ENCODE measurements at regions not wholly inside any gene's neighbourhood (a gene's known extent, or its start where the extent isn't known, plus 50 kb on each side); places are given as distances from the start of the nearest gene placed in this dataset.
"Not testable (repeated sequence)": the region's sequence is repeated elsewhere in the genome, so short reads cannot be mapped to it uniquely, and the experiment has no call there.

DNA sequence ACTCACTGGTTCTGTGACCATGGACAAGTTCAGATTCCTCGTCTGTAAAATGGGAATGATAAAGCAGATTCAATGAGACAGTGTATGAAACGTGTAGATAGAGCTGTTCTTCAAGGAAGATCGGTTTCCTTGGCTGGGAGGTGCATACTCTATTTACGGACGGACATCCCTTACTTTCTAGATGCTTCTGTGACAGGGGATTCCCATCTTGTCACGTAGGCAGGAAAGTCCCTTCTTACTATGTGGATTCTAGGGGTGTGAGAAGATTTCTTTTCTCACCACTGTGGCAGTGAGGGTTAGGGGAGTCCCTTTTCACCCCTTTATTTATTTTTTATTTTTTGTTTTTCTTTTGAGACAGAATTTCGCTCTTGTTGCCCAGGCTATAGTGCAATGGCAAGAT lies 180.9 kb upstream of the TBL1XR1 start:
- TF ChIP-seq, protein P1, sequence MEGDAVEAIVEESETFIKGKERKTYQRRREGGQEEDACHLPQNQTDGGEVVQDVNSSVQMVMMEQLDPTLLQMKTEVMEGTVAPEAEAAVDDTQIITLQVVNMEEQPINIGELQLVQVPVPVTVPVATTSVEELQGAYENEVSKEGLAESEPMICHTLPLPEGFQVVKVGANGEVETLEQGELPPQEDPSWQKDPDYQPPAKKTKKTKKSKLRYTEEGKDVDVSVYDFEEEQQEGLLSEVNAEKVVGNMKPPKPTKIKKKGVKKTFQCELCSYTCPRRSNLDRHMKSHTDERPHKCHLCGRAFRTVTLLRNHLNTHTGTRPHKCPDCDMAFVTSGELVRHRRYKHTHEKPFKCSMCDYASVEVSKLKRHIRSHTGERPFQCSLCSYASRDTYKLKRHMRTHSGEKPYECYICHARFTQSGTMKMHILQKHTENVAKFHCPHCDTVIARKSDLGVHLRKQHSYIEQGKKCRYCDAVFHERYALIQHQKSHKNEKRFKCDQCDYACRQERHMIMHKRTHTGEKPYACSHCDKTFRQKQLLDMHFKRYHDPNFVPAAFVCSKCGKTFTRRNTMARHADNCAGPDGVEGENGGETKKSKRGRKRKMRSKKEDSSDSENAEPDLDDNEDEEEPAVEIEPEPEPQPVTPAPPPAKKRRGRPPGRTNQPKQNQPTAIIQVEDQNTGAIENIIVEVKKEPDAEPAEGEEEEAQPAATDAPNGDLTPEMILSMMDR (IDR thresholded peaks at IDR 0.05; ENCODE audit: extremely low read depth, missing control alignments) = no peak
- peak; percentile 69 for DNase-seq (ENCODE audit: low spot score)

DNA sequence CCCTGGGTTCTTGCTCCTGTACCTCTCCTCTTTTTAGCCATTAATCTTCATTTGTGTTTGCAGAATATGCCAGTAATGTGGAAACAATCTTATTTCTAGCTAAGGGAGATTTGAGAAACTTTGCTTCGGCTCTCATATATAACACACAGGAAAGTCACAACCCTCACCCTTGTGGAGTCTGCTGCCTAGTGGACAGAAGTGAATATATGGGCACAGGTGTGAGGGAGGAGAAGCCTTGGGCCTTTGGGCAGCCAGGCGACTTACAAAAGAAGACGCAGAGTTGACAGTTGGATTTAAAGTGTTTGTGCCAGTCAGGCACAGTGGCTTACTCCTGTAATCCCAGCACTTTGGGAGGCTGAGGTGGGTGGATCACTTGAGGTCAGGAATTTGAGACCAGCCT lies 181.8 kb upstream of the TBL1XR1 start:
- TF ChIP-seq, protein P1 (IDR thresholded peaks at IDR 0.05; ENCODE audit: extremely low read depth, missing control alignments) = no peak

DNA sequence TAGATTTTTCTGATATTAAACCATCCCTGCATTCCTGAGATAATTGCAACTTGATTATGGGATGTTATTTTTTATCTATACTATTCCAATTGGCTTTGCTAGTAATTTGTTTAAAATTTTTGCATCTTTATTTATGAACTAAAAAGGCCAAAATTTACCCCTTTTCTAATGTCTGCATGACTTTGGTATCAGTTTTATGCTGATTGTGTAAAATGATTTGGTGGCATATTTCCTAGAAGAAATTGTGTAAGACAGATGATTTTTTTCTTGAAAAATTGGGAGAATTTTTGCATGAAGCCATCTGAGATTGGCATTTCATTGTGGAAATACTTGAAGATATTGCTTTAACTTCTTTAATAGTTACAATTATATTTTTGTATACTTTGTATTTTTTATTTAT lies 183.8 kb upstream of the TBL1XR1 start:
- TF ChIP-seq, protein P1 (IDR thresholded peaks at IDR 0.05; ENCODE audit: extremely low read depth, missing control alignments) = no peak
- DNase-seq (ENCODE audit: low spot score) = no peak

More for the DNA sequence above, 181.8 kb upstream of the TBL1XR1 start:
- no peak for DNase-seq (ENCODE audit: low spot score)

DNA sequence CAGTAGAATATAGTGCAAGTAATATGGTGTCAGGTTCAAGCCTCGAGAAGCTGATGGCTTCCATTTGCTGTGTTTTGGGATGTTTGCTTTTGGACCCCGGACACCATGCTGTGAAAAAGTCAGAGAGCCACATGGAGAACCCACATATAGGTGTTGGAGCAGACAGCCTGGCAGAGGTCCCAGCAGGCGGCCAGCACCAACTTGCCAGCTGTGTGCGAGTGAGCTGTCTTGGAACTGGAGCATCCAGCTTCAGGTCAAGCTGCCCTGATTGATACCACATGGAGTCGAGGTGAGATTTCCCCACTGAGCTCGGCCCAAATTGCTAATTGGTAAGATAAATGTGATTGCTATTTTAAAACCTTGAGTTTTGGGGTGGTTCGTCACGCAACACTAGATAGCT lies 185.7 kb upstream of the TBL1XR1 start:
- no peak for DNase-seq (ENCODE audit: low spot score)
- TF ChIP-seq, protein P1 (IDR thresholded peaks at IDR 0.05; ENCODE audit: extremely low read depth, missing control alignments) = no peak

DNA sequence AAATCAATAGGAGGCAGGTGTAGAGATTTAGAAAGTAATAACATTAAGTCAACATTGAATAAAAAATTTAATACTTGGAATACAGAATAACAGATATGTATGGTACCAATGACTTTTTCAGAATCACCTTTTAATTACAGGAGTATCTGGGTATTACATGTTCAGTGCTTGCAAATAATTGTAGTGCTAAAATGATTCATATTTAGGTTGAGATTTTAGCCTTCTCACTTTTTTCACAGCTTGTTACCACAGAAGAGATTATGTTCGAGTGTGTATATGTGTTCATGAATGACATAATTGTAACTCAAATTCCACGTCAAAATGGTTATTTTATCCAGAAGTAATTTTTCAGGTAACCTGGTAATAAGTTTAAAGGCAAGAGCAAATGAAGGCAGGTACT lies 187.9 kb upstream of the TBL1XR1 start:
- TF ChIP-seq, protein P1 (IDR thresholded peaks at IDR 0.05; ENCODE audit: extremely low read depth, missing control alignments) = no peak

DNA sequence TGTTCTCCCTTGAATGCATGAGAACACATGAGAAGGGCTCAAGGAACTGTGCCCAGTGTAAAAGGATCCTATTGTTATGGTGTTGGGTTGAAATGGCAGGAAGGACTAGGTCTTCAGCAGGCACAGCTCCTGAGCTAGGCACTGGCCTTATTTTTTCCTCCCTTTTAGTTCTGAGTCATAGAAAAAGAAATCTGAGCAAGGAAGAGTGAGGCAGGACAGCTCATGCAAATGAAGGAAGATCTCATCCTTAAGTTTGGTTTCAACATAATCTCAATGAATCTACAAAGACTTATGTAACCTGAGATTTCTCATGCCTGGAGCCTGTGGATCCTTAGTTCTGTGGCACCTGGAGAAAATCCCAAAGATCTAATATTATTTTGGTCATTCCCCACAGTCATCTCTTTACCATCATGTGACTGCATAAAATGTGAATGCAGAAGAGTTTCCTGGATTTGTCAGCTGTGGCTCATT lies 188.6 kb upstream of the TBL1XR1 start:
- TF ChIP-seq, protein P1 (IDR thresholded peaks at IDR 0.05; ENCODE audit: extremely low read depth, missing control alignments) = no peak
- DNase-seq (ENCODE audit: low spot score) = no peak

More for the DNA sequence above, 187.9 kb upstream of the TBL1XR1 start:
- no peak for DNase-seq (ENCODE audit: low spot score)

DNA sequence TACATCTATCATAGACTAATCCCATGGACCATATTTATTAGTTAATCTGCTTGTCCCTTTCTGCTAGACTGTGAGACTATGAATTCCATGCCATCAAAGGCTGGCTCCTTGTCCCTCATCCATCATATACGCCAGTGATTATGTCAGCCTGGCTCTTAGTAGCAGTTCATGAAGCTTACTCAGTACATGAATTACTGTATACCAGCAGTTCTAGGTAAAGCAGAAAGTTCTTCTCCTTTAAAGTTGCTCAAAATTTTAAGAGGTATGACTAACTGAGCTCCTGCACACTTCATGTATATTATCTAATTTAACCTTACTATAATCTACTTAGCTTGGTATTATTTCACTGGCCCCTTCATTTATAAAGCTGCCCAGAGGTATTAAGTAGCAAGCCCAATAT lies 190.9 kb upstream of the TBL1XR1 start:
- DNase-seq (ENCODE audit: low spot score) = no peak
- TF ChIP-seq, protein P1 (IDR thresholded peaks at IDR 0.05; ENCODE audit: extremely low read depth, missing control alignments) = no peak

DNA sequence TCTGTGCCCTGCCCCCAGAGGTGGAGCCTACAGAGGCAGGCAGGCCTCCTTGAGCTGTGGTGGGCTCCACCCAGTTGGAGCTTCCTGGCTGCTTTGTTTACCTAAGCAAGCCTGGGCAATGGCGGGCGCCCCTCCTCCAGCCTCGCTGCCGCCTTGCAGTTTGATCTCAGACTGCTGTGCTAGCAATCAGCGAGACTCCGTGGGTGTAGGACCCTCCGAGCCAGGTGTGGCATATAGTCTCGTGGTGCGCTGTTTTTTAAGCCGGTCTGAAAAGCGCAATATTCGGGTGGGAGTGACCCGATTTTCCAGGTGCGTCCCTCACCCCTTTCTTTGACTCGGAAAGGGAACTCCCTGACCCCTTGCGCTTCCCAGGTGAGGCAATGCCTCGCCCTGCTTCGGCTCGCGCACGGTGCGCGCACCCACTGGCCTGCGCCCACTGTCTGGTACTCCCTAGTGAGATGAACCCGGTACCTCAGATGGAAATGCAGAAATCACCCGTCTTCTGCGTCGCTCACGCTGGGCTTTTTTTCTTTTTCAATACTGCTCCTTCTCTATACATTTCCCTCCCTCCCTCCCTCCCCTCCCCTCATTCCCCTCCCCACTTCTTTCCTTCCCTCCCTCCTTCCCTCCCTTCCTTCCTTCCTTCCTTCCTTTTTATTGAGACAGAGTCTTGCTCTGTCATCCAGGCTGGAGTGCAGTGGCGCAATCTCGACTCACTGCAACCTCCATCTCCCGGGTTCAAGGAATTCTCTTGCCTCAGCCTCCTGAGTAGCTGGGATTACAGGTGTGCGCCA lies 197.1 kb upstream of the TBL1XR1 start:
- not testable (repeated sequence) for DNase-seq (ENCODE audit: low spot score)
